GM12891 (cell line): ENCODE measurements at regions not wholly inside any gene's neighbourhood (a gene's known extent, or its start where the extent isn't known, plus 50 kb on each side); places are given as distances from the start of the nearest gene placed in this dataset.
A peak's percentile ranks its signal among the peaks of the same experiment; 100 is the strongest.

Experiments used
- DNase-seq: peaks from one replicate; pipeline ENCODE4 v3.0.0; 2011; ENCODE audit warnings: low spot score; ENCODE audit not compliant: insufficient read length
- FAIRE-seq: peaks from 2 replicates; lab custom pipeline; 2011; peaks lifted over from hg19 to GRCh38; lab: Jason Lieb, UNC
- PAX5 ChIP-seq: IDR thresholded peaks from 2 replicates; pipeline ENCODE4 v1.6.1; 2011; ENCODE audit warnings: low read length, moderate library complexity, mild to moderate bottlenecking; ENCODE audit not compliant: insufficient read depth, severe bottlenecking
- POLR2A ChIP-seq: IDR thresholded peaks from 2 replicates; pipeline ENCODE4 v1.6.1; 2011; ENCODE audit warnings: low read depth, low read length, control low read depth
- POLR2AphosphoS5 ChIP-seq: IDR thresholded peaks from 2 replicates; pipeline ENCODE4 v1.6.1; 2011; ENCODE audit warnings: low read depth, low read length, control low read depth
- POU2F2 ChIP-seq: IDR thresholded peaks from 2 replicates; pipeline ENCODE4 v1.6.1; 2011; ENCODE audit warnings: low read depth, mild to moderate bottlenecking, control low read depth, low read length, moderate library complexity
- SPI1 ChIP-seq: IDR thresholded peaks from 2 replicates; pipeline ENCODE4 v1.6.1; 2011; ENCODE audit warnings: low read depth, low read length, control low read depth
- TAF1 ChIP-seq: IDR thresholded peaks from 2 replicates; pipeline ENCODE4 v1.6.1; 2011; ENCODE audit warnings: low read depth, low read length, control low read depth

DNA sequence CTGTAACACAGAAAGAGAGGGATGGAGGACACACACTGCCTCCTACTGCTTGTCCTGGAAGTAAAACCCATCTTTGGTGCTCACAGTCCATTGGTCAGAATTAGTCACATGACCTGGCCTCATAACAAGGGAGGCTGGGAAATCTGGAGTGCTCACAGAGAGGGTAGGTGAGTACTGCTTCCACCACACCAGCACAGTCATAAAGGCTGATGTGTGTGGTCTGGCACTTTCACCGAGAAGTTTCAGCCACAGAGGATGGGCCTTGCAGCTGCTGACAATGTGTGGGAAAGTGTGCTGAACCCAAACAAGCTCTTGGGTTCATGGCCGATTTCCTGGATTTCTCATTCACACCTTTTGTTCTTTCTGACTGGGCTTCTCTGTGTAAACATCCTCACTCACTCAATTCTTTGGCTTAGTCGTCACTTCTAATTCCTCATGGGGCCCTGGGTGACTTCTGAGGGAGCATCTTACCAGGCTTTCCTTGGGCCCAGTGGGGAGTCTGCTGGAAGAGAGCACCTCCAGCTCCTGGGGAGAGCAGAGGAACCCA, 100.7 kb downstream of the ASB7 start:
- DNase-seq (peak; percentile 39), FAIRE-seq (peak; percentile 89)
- TF ChIP-seq POLR2A (no peak), PAX5 (peak; percentile 18), POU2F2 (peak; percentile 78), POLR2AphosphoS5 (no peak), TAF1 (no peak), SPI1 (no peak)

DNA sequence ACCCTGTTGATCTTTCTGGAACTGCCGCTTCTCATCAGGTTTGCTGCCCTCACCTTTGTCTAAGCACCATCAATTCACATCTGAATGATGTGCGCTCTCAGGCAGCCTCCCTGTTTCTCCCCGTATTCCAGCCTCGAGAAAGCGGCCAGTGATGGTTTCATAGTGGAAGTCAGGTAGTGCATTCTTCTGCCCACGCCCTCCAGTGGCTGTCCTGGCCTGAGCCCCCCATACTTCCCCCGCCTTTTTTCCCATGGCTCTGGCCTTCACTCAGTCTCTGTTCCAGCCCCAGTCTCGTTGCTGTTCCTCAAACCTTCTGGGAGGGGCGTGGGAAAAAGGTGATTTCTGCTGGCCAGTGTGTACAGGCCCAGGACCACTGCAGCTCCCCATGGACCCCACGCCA, 101.3 kb downstream of the ASB7 start:
- DNase-seq: no peak
- no peak for TF ChIP-seq TAF1
- TF ChIP-seq POLR2AphosphoS5: no peak
- TF ChIP-seq POU2F2: no peak
- TF ChIP-seq SPI1: no peak
- no peak for TF ChIP-seq POLR2A
- no peak for FAIRE-seq

DNA sequence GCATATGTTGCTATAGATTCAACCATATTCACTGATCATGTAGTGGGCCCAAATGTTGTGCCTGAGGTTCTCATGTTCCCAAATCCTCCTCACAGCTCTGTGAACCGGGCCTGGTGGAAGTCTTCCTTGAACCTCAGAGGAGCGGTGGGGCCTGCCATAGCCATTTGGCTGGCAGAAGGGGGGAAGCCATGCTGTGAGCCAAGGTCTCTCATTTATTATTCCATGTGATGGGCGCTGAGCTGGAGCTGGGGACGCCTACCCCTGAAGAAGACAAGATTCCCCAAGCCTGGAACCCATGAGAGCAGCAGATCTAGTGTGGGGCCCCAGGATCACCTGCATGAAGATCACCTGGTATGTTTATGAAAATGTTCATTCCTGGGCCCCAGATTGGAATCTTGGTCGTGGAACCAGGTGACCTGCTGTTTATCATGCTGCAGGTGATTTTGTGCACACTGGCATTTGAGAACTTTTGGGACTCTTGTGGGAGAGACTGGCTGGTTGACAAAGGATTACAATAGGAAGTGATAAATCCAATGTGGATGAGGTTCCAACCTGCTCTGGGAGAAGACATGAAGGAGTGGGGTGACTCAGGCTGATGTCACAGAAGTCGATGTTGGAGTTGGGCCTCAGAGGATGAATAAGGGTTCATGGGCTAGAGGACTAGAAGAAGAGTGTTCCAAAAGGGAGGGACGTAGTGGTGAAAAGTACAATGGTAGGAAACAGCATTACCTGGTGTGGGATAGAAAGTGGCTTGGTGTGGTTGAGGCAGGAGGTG, 102.1 kb downstream of the ASB7 start:
- FAIRE-seq (no peak), DNase-seq (no peak)
- TF ChIP-seq PAX5: no peak
- no peak for TF ChIP-seq TAF1

DNA sequence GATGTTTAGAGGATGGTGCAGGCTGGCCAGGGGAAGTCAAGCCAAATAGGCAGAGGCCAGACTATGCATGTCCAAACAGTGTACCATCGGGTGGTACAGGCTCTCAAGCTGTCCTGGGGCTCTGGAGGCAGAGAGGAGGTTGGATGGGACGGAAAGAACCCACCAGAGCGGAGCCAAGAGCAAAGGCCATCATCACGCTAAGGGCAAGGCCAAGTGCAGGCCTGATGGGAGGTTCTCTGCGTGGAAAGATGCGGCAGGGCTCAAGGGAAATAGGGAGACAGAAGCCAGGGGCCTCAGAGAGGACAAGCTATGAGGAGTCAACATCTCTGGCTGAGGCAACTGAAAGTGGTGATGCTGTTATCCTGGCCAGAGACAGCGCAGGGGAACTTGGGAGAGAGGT, 102.7 kb downstream of the ASB7 start:
- FAIRE-seq (no peak), DNase-seq (no peak)
- TF ChIP-seq POLR2AphosphoS5 (no peak), POU2F2 (no peak), TAF1 (no peak), SPI1 (no peak), PAX5 (no peak), POLR2A (no peak)

DNA sequence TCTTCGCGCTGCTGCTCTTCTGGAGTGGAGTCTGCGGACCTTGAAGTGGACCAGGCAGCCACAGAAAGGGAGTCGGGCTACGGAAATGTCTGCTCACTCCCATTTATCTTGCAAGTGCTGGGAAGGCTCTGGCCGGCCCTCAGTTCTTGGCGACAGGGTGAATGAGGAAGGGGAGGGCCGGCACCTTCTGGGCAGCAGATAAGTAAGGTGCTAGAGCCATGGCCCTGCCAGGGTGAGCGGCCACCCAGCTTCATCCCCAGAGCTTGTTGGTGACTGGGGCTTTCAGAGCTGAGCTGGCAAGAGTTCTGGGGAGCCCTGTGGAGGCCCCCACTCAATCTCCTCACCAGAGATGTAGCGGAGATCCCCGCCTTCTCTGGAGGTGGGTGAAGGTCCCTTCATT, 103.5 kb downstream of the ASB7 start:
- TF ChIP-seq POU2F2: no peak
- no peak for TF ChIP-seq POLR2A
- no peak for TF ChIP-seq TAF1
- TF ChIP-seq SPI1: no peak
- TF ChIP-seq PAX5: no peak
- no peak for TF ChIP-seq POLR2AphosphoS5
- FAIRE-seq (no peak), DNase-seq (no peak)

DNA sequence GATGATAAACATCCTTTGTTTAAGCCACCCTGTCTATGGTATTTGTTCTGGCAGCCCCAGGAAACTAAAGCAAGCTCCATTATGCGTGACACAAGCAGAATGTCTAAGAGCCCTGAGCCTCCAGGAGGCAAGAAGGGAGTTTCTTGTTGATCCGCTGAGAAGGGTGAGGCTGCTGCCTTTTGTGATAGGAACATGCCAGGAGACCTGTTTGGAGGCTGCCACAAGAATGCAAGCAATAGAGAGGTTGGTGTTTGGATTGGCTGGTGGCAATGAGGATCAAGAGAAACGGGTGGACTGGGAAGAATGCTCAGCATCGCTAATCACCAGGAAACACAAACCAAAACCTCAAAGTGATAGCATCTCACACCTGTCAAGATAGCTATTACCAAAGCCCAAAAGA, 104.8 kb downstream of the ASB7 start:
- TF ChIP-seq POLR2A (no peak), SPI1 (no peak), TAF1 (no peak), POLR2AphosphoS5 (no peak), POU2F2 (no peak), PAX5 (no peak)
- DNase-seq (no peak), FAIRE-seq (no peak)

DNA sequence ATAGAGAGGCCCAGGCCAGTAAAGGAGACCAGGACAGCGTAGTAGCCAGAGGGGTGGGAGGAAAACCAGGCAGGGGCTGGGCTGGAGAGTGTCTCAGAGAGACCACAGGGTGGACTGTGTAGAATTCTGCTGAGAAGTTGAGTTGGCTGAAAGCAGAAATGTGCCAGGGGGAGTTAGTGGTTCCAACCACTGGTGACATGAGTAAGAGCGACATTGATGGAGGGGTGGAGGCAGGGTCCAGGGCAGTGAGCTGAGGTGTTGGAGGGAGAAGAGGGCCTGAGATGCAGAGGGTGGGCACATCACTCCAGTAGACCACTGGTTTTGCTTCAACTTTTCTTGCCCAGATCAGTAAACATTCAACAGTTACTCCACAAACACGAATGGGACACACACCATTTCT, 106.5 kb downstream of the ASB7 start:
- DNase-seq (no peak), FAIRE-seq (no peak)
- TF ChIP-seq POLR2AphosphoS5: no peak

DNA sequence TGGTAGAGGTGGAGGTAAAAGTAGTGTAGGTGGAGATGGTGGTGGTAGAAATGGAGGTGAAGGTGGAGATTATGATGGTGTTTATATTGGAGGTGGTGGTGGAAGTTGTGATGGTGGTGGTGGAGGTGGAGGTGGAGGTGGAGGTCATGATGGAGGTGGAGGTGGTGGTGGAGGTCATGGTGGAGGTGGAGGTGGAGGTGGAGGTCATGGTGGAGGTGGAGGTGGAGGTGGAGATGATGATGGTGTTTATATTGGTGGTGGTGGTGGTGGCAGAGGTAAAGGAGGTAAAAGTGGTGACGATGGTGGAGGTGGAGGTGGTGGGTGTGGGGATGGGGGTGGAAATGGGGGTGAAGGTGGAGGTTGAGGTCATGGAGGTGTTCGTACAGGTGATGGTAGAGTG, 107.8 kb downstream of the ASB7 start:
- DNase-seq (no peak), FAIRE-seq (peak; percentile 93)
- no peak for TF ChIP-seq SPI1
- TF ChIP-seq POLR2AphosphoS5: no peak
- no peak for TF ChIP-seq POU2F2
- TF ChIP-seq POLR2A: no peak
- no peak for TF ChIP-seq PAX5
- TF ChIP-seq TAF1: no peak

DNA sequence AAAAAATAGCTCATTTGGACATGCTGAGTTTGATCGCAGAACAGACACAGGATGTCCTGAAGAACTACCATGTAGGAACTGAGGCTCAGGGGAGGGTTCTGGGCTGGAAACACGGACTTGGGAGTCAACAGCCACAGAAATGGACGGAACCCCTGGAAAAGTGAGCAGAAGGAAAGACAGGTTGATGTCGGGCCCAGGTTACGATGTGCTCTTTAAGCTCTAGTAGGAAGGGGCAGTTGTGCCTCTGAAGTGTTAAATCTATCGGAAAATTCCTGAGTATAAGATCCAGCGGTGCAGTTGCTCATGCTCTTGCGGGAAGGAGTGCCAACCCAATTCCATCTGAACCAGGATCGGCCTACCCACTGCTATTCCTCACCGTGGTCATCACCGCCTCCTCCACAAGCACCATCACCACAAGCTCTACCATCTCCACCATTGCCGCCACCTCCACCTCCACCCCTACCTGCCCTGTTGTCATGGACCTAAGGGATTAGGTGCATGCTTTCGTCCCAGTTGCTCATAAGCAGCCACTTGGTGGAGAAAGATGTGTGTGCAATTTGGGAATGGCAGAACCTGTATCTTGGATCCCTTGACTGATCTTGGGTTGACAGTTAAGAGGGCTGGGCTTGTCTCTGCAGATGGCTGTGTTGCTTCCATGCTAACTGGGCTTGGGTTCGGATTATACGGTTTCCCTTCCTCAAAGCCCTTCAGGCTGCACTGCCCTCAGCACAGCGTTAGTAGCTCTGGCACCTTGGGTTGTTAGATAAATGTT, 108.5 kb downstream of the ASB7 start:
- DNase-seq (no peak), FAIRE-seq (no peak)
- TF ChIP-seq POU2F2: no peak
- TF ChIP-seq TAF1: no peak
- TF ChIP-seq PAX5: no peak
- no peak for TF ChIP-seq POLR2A
- no peak for TF ChIP-seq POLR2AphosphoS5
- no peak for TF ChIP-seq SPI1

DNA sequence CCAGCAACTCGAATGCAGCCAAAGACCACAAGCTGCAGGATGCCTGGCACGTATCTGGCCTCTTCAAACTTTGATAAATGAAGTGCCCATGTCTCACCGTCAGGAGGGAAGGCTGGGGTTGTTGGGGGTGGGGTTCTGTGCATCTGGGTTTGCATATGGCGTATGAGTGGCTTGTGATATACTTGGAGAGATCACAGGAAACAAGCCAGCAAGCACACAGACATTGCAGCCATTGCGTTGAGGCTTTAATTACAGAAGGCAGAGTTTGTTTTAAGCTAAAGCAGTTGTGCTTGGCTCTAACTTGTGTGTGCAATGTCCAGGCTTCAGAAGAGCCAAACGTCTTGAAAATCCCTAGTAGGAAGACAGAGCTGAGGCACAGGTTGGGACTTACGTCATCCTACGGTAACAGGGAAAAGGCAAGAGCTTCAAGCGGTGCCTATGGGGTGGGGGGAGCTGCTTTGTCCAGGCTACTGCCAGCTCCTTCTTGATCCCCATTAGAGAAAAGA, 109.2 kb downstream of the ASB7 start:
- no peak for DNase-seq
- TF ChIP-seq PAX5 (no peak), POLR2A (no peak), SPI1 (no peak), TAF1 (no peak), POU2F2 (no peak), POLR2AphosphoS5 (no peak)
- FAIRE-seq: no peak
